Stimulated activated CD8-positive, alpha-beta memory T cell treated with anti-CD3 and anti-CD28 coated beads, Interleukin-15, amount 100 ng/mL, for 4 hours (primary cell): ENCODE measurements at regions not wholly inside any gene's neighbourhood (a gene's known extent, or its start where the extent isn't known, plus 50 kb on each side); places are given as distances from the start of the nearest gene placed in this dataset.

Experiments used
- DNase-seq, 2 donors: peaks; one replicate each; pipeline ENCODE4 v3.0.0-alpha.2; 2020; ENCODE audit warnings: low read depth in 2 of 2

GRCh38 chr6:25012657-25013056 lies 76.9 kb upstream of the RIPOR2 start:
- no peak for DNase-seq

GRCh38 chr6:25013246-25013645 lies 77.5 kb upstream of the RIPOR2 start:
- DNase-seq: no peak

- no peak for DNase-seq
Measured at GRCh38 chr6:25014369-25014768, 78.6 kb upstream of the RIPOR2 start.

GRCh38 chr6:25014791-25015560 lies 79.2 kb upstream of the RIPOR2 start:
- DNase-seq: no peak

GRCh38 chr6:25016014-25016720 lies 80.4 kb upstream of the RIPOR2 start:
- DNase-seq: no peak

- DNase-seq: no peak
Measured at GRCh38 chr6:25017486-25017885, 81.7 kb upstream of the RIPOR2 start.

- DNase-seq: peak; percentile 57 to 69
Measured at GRCh38 chr6:25017932-25018567, 82.3 kb upstream of the RIPOR2 start.

GRCh38 chr6:25018568-25018954 lies 82.8 kb upstream of the RIPOR2 start:
- no peak for DNase-seq

- DNase-seq: no peak
Measured at GRCh38 chr6:25022140-25022553, 86.4 kb upstream of the RIPOR2 start.

- no peak for DNase-seq
Measured at GRCh38 chr6:25023781-25024180, 88.0 kb upstream of the RIPOR2 start.

GRCh38 chr6:25024821-25025220 lies 89.1 kb upstream of the RIPOR2 start:
- DNase-seq: no peak

GRCh38 chr6:25025248-25025918 lies 89.6 kb upstream of the RIPOR2 start:
- no peak for DNase-seq

GRCh38 chr6:25025919-25026301 lies 90.2 kb upstream of the RIPOR2 start:
- DNase-seq: no peak

GRCh38 chr6:25026723-25027122 lies 91.0 kb upstream of the RIPOR2 start:
- no peak for DNase-seq

GRCh38 chr6:25027221-25027916 lies 91.6 kb upstream of the RIPOR2 start:
- peak; percentile 48 to 54 for DNase-seq

GRCh38 chr6:25028328-25028727 lies 92.6 kb upstream of the RIPOR2 start:
- no peak for DNase-seq

- no peak for DNase-seq
Measured at GRCh38 chr6:25032934-25033333, 97.2 kb upstream of the RIPOR2 start.

GRCh38 chr6:25034431-25034921 lies 98.7 kb upstream of the RIPOR2 start:
- DNase-seq: no peak

- no peak for DNase-seq
Measured at GRCh38 chr6:25035174-25035511, 99.4 kb upstream of the RIPOR2 start.

GRCh38 chr6:25035512-25036435 lies 100.0 kb upstream of the RIPOR2 start:
- DNase-seq: no peak

GRCh38 chr6:25036461-25036860 lies 100.7 kb upstream of the RIPOR2 start:
- no peak for DNase-seq
